Ecto neural progenitor cell (in vitro differentiated cells): ENCODE measurements at regions not wholly inside any gene's neighbourhood (a gene's known extent, or its start where the extent isn't known, plus 50 kb on each side); places are given as distances from the start of the nearest gene placed in this dataset.
A peak's percentile ranks its signal among the peaks of the same experiment; 100 is the strongest.

Source experiments
- DNase-seq: peaks from one replicate; pipeline ENCODE4 v3.0.0-alpha.2; 2018; ENCODE audit warnings: low spot score

DNA sequence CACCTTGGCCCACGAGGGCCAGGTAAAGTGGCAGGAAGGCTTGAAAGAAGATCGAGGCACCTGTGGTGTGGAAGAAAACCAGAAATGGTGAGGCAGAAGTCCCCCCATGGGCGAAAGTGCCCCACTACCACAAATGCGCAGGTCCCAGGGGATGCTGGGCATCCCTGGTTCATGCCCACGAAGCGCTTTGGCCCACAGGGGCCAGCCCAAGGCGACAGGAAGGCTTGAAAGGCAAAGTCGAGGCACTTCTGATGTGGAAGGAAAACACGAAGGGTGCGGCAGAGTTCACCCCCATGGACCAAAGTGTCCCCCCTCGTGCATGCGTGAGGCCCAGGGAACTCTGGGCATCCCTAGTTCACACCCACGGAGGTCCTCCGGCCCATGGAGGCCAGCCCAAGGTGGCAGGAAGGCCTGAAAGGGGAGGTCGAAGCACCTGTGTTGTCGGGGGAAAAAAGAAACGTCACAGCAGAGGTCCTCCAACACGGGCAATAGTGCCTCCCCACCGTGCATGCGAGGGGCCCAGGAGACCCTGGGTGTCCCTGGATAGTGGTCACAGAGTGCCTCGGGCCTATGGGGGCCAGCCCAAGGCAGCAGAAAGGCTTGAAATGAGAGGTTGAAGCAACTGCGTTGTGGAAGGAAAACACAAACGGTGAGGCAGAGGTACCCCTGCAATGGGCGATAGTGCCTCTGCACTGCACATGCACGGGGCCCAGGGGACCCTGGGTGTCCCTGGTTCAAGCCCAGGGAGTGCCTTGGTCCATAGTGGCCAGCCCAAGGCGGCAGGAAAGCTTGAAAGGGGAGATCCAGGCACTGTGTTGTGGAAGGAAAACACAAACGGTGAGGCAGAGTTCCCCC, 373.9 kb downstream of the ALG10 start:
- DNase-seq: peak; percentile 29

DNA sequence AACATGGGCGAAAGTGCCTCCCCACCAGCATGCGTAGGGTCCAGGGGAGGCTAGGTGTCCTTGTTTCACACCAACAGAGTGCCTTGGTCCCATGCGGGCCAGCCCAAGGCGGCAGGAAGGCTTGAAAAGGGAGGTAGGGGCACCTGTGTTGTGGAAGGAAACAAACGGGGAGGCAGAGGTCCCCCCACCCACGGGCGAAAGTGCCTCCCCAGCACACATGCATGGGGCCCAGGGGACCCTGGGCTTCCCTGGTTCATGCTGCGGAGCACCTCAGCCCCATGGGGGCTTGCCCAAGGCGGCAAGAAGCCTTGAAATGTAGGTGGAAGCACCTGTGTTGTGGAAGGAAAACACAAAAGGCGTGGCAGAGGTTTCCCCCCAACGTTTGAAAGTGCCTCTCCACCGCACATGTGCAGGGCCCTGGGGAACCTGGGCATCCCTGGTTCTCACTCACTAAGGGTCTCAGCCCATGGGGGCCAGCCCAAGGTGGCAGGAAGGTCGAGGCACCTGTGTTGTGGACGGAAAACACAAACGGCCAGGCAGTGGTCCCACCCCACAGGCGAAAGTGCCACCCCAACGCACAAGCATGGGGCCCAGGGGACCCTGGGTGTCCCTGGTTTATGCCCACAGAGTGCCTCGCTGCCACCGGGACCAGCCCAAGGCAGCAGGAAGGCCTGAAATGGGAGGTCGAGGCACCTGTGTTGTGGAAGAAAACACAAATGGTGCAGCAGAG, 374.7 kb downstream of the ALG10 start:
- DNase-seq: peak; percentile 28

DNA sequence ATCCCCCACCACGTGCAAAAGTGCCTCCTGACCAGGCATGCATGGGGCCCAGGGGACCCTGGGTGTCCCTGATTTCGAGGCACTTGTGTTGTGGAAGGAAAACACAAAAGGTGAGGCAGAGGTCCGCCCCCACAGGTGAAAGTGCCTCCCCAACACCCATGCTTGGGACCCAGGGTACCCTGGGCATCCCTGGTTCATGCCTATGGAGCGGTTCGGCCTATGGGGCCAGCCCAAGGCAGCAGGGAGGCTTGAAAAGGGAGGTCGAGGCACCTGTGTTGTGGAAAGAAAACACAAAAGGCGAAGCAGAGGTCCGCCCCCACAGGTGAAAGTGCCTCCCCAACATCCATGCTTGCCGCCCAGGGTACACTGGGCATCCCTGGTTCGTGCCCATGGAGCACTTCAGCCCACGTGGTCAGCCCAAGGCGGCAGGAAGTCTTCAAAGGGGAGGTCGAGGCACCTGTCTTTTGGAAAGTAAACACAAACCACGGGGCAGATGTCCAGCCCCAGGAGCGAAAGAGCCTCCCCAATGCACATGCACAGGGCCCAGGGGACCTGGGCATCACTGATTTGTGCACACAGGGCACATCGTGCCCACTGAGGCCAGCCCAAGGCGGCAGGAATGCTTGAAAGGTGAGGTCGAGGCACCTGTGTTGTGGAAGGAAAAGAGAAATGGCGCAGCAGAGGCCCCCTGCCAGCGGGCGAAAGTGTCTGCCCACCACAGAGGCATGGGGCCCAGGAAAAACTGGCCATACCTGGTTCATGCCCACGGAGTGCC, 375.5 kb downstream of the ALG10 start:
- peak; percentile 22 for DNase-seq

DNA sequence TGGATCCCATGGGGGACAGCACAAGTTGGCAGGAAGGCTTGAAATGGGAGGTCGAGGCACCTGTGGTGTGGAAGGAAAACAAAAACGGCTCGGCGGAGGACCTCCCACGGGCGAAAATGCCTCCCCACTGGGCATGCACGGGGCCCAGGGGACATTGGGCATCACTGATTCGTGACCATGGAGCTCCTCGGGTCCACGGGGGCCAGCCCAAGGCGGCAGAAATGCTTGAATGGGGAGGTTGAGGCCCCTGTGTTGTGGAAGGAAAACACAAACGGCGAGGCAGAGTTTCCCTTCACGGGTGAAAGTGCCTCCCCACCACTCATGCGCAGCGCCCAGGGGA, 376.0 kb downstream of the ALG10 start:
- DNase-seq: peak; percentile 22

DNA sequence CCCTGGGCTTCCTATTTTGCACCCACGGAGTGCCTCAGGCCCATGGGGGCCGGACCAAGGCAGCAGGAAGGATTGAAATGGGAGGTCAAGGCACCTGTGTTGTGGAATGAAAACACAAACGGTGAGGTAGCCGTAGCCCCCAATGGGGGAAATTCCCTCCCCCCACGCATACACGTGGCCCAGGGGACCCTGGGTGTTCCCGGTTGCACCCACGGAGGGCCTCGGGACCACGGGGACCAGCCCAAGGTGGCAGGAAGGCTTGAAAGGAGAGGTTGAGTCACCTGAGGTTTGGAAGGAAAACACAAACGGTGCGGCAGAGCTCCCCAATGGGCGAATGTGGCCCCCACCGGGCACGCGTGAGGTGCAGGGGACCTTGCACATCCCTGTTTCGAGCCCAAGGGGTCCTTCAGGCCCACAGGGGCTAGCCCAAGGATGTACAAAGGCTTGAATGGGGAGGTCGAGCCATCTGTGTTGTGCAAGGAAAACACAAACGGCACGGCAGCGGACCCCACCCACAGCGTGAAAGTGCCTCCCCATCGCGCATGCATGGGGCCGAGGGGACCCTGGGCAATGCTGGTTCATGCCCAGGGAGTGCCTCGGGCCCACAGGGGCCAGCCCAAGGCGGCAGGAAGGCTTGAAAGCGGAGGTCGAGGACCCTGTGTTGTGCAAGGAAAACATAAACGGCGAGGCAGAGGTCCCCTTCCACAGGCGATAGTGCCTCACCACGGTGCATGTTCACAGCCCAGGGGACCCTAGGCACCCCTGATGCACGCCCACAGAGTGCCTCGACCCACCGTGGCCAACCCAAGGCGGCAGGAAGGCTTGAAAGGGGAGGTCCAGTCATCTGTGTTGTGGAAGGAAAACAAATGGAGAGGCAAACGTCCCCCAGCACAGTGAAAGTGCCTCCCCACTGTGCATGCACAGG, 376.7 kb downstream of the ALG10 start:
- DNase-seq: peak; percentile 21

DNA sequence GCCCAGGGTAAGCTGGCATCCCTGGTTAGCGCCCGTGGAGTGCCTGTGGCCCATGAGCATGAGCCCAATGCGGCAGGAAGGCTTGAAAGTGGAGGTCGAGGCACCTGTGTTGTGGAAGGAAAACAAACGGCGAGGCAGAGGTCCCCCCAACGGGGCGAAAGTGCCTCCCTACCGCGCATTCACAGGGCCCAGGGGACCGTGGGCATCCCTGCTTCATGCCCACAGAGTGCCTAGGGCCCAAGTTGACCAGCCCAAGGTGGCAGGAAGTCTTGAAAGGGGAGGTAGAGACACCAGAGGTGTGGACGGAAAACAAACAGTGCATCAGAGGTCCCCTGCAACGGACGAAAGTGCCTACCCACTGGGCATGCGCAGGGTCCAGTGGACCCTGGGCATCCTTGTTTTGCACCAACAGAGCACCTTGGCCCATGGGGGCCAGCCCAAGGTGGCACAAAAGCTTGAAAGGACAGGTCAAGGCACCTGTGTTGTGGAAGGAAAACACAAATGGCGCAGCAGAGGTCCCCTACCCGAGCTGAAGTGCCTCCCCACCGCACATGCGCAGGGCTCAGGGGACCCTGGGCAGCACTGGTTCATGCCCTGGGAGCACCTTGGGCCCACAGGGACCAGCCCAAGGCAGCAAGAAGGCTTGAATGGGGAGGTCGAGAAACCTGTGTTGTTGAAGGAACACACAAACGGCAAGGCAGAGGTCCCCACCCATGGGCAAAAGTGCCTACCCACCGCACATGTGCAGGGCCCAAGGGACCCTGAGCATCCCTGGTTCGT, 377.5 kb downstream of the ALG10 start:
- DNase-seq: peak; percentile 23

DNA sequence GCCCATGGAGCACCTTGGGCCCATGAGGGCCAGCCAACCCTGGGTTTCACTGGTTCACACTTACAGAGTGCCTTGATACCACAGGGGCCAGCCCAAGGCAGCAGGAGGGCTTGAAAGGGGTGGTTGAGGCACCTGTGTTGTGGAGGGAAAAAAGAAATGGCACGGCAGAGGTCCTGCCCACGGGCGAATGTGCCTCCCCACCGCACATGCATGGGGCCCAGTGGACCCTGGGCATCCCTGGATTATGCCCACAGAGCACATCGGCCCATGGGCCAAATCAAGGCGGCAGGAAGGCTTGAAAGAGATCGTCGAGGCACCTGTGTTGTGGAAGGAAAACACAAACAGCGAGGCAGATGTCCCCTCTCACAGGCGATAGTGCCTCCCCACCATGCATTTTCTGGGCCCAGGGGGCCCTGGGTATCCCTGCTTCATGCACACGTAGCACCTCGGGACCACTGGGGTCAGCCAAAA, 378.1 kb downstream of the ALG10 start:
- peak; percentile 25 for DNase-seq

DNA sequence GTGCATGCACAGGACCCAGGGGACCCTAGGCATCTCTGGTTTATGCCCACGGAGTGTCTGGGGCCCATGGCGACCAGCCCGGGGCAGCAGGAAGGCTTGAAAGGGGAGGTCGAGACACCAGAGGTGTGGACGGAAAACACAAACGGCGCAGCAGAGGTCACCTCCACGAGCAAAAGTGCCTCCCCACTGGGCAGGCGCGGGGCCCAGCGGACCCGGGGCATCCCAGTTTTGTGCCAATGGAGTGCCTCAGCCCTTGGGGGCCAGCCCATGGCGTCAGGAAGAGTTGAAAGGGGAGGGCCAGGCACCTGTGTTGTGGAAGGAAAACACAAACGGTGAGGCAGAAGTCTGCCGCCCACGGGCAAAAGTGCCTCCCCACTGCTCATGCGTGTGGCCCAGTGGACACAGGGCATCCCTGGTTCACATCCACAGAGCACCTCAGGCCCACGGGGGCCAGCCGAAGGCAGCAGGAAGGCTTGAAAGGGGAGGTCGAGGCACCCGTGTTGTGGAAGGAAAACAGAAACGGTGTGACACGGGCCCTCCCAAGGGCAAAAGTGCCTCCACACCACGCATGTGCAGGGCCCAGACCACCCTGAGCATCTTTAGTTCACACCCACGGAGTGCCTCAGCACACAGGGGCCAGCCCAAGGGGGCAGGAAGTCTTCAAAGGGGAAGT, 378.8 kb downstream of the ALG10 start:
- DNase-seq: peak; percentile 24

DNA sequence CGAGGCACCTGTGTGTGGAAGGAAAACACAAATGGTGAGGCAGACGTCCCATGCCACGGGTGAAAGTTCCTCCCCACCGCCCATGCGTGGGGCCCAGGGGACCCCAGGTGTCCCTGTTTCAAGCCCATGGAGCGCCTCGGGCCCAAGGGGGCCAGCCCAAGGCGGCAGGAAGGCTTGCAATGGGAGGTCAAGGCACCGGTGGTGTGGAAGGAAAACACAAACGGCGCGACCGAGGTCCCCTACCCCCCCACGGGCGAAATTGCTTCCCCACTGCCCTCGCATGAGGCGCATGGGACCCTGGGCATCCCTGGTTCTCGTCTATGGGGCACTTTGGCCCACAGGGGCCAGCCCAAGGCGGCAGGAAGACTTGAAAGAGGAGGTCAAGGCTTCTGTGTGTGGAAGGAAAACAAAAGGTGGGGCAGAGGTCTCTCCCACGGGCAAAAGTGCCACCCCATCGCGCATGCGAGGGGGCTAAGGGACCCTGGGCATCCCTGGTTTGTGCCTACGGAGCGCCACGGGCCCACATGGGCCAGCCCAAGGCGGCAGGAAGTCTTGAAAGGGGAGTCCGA, 379.4 kb downstream of the ALG10 start:
- DNase-seq: peak; percentile 29

DNA sequence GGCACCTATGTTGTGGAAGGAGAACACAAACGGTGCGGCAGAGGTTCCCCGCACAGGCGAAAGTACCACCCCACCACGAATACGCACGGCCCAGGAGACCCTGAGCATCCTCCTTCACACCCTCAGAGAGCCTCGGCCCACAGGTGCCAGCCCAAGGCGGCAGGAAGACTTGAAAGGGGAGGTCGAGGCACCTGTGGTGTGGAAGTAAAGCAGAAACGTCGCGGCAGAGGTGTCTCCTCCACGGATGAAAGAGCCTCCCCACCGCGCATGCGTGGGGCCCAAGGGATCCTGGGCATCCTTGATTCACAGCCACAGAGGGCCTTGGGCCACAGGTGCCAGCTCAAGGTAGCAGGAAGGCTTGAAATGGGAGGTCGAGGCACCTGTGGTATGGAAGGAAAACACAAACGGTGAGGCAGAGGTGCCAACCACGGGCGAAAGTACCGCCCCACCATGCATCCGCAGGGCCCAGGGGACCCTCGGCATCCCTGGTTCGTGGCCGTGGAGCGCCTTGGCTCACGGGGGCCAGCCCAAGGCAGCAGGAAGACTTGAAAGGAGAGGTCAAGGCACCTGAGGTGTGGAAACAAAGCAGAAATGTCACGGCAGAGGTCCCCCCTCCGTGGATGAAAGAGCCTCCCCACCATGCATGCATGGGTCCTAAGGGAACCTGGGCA, 380.1 kb downstream of the ALG10 start:
- DNase-seq: peak; percentile 29

DNA sequence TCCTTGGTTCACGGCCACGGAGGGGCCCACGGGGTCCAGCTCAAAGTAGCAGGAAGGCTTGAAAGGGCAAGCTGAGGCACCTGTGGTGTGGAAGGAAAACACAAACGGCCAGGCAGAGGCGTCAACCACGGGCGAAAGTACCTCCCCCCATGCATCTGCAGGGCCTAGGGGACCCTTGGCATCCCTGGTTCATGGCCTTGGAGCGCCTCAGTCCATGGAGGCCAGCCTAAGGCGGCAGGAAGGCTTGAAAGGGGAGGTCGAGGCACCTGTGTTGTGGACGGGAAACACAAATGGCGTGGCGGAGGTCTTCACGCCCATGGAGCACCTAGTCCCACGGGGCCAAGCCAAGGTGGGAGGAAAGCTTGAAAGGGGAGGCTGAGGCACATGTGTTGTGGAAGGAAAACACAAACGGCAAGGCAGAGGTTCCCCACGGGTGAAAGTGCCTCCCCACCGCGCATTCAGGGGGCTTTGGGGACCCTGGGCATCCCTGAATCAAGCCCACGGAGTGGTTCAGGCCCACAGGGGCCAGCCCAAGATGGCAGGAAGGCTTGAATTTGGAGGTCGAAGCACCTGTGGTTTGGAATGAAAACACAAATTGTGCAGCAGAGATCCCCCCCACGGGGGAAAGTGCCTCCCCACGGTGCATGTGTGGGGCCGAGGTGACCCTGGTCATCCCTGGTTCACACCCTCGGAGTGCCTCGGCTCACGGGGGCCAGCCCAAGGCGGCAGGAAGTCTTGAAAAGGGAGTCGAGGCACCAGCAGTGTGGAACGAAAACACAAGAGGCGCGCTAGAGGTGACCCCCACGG, 380.8 kb downstream of the ALG10 start:
- DNase-seq: peak; percentile 11

DNA sequence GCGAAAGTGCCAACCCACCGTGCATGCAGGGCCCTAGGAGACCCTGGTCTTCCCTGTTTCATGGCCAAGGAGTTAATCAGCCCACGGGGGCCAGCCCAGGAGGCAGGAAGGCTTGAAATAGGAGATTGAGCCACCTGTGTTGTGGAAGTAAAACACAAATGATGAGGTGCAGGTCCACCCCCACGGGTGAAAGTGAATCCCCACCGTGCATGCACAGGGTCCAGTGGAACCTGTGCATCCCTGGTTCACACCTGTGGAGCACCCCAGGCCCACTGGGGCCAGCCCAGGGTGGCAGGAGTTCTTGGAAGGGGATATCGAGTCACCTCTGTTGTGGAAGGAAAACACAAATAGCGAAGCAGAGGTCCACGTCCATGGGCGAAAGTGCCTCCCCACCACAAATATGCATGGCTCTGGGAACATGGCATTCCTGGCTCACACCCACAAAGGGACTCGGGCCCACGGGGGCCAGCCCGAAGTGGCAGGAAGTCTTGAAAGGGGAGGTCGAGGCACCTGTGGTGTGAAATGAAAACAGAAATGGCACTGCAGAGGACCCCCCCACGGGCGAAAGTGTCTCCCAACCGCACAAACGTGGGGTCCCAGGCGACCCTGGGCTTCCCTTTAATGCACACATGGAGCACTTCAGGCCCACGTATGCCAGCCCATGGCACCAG, 381.5 kb downstream of the ALG10 start:
- peak; percentile 27 for DNase-seq

DNA sequence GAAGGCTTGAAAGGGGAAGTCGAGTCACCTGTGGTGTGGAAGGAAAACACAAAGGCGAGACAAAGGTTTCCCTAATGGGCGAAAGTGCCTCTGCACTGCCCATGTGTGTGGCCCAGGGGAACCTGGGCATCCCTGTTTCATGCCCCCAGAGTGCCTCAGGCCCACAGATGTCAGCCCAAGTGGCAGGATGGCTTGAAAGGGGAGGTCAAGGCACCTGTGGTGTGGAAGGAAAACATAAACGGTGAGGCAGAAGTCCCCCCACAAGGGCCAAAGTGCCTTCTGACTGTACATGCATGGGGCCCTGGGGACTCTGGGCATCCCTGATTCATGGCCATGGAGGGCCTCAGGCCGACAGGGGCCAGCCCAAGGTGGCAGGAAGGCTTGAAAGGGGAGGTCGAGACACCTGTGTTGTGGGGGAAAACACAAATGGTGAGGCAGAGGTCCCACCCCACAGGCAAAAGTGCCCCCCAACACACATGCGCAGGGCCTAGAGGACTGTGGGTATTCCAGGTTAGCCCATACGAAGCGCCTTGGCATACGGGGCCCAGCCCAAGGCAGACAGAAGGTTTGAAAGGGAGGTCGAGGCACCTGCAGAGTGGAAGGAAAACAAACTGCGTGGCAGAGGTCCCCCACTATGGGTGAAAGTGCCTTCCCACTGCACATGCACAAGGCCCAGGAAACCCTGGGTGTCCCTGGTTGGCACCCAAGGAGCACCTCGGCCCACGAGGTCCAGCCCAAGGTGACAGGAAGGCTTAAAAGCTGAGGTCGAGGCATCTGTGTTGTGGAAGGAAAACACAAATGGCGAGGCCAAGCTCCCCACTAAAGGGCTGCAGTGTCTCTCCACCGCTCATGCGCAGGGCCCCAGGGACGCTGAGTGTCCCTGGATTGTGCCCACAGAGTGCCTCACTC, 382.3 kb downstream of the ALG10 start:
- peak; percentile 28 for DNase-seq

DNA sequence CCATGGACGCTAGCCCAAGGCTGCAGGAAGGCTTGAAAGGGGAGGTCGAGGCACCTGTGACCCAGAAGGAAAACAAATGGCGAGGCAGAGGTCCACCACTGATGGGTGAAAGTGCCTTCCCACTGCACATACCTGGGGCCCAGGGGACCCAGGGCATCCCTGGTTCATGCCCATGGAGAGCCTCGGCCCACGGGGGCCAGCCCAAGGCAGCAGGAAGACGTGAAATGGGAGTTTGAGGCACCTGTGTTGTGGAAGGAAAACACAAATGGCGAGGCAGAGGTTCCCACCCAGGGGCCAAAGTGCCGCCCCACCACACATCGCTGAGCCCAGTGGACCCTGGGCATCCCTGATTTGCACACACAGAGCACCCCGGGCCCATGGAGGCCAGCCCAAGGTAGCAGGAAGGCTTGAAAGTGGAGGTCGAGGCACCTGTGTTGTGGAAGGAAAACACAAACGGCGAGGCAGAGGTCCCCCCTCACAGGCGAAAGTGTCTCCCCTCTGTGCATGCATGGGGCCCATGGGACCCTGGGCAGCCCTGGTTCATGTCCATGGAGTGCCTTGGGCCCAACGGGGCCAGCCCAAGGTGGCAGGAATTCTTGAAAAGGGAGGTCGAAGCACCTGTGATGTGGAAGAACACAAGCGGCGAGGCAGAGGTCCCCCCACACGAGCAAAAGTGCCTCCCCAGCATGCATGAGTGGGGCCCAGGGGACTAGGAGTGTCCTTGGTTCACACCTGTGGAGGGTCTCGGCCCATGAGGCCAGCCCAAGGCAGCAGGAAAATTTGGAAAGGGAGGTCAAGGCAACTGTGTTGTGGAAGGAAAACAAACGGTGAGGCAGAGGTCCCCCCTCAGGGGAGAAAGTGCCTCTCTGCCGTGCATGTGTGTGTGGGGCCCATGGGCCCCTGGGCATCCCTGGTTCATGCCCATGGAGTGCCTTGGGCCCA, 383.3 kb downstream of the ALG10 start:
- DNase-seq: peak; percentile 28

DNA sequence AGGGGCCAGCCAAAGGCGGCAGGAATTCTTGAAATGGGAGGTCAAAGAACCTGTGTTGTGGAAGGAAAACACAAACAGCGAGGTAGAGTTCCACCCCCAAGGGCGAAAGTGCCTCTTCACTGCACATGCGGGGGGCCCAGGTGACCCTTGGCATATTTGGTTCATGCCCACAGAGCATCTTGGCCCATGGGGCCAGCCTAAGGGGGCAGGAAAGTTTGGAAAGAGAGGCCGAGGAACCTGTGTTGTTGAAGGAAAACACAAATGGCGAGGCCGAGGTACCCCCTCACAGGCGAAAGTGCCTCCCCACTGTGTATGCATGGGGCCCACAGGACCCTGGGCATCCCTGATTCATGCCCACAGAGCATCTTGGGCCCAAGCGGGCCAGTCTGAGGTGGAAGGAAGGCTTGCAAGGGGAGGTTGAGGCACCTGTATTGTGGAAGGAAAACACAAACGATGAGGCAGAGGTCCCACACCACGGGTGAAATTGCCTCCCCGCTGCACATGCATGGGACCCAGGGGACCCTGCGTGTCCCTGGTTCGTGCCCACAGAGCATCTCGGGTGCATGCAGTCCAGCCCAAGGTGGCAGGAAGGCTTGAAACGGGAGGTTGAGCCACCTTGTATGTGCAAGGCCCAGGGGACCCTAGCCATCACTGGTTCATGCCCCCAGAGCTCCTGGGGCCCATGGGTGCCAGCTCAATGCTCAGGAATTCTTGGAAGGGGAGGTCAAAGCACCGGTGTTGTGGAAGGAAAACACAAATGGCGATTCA, 384.1 kb downstream of the ALG10 start:
- peak; percentile 22 for DNase-seq
